H9 (cell line): ENCODE measurements at regions not wholly inside any gene's neighbourhood (a gene's known extent, or its start where the extent isn't known, plus 50 kb on each side); places are given as distances from the start of the nearest gene placed in this dataset.

Experiments
- DNase-seq: peaks from one replicate; pipeline ENCODE4 v3.0.0-alpha.2; 2017
- H2AFZ ChIP-seq: one replicate; pipeline ENCODE4 v1.6.1; 2013; ENCODE audit warnings: mild to moderate bottlenecking, low read length, control low read depth, moderate library complexity
- H2AK5ac ChIP-seq: 2 replicates; pipeline ENCODE4 v1.6.1; 2013; ENCODE audit warnings: low read length, control low read depth, mixed read lengths; ENCODE audit not compliant: insufficient read length
- H2BK120ac ChIP-seq: one replicate; pipeline ENCODE4 v1.6.1; 2013; ENCODE audit warnings: low read depth, mild to moderate bottlenecking, low read length, control low read depth, inconsistent platforms; ENCODE audit not compliant: poor library complexity, severe bottlenecking
- H2BK12ac ChIP-seq: 2 replicates; pipeline ENCODE4 v1.6.1; 2013; ENCODE audit warnings: low read length, control low read depth, mixed read lengths, low read depth; ENCODE audit not compliant: insufficient read length
- H2BK15ac ChIP-seq: 2 replicates; pipeline ENCODE4 v1.6.1; 2013; ENCODE audit warnings: low read depth, low read length, control low read depth
- H2BK20ac ChIP-seq: one replicate; pipeline ENCODE4 v1.6.1; 2013; ENCODE audit warnings: low read depth, mild to moderate bottlenecking, low read length, control low read depth, inconsistent platforms; ENCODE audit not compliant: poor library complexity, severe bottlenecking
- H2BK5ac ChIP-seq: 2 replicates; pipeline ENCODE4 v1.6.1; 2013; ENCODE audit warnings: low read length, control low read depth, mixed read lengths; ENCODE audit not compliant: insufficient read length
- H3K14ac ChIP-seq: 2 replicates; pipeline ENCODE4 v1.6.1; 2013; ENCODE audit warnings: low read length, control low read depth; ENCODE audit not compliant: insufficient read depth
- H3K18ac ChIP-seq: 2 replicates; pipeline ENCODE4 v1.6.1; 2013; ENCODE audit warnings: low read depth, mild to moderate bottlenecking, mixed read lengths, low read length, control low read depth; ENCODE audit not compliant: insufficient read length
- H3K23ac ChIP-seq: 2 replicates; pipeline ENCODE4 v1.6.1; 2013; ENCODE audit warnings: low read length, control low read depth, mixed read lengths, low read depth; ENCODE audit not compliant: insufficient read length
- H3K23me2 ChIP-seq: 2 replicates; pipeline ENCODE4 v1.6.1; 2013; ENCODE audit warnings: low read depth, mild to moderate bottlenecking, mixed read lengths, low read length, control low read depth; ENCODE audit not compliant: insufficient read length, poor library complexity, severe bottlenecking
- H3K27ac ChIP-seq: 2 replicates; pipeline ENCODE4 v1.5.1; 2013; ENCODE audit warnings: low read length, control low read depth, mixed read lengths, low read depth; ENCODE audit not compliant: insufficient read length
- H3K27me3 ChIP-seq: 2 replicates; pipeline ENCODE4 v1.6.1; 2013; ENCODE audit warnings: low read length, control low read depth, inconsistent platforms; ENCODE audit not compliant: insufficient read depth
- H3K4ac ChIP-seq: 2 replicates; pipeline ENCODE4 v1.6.1; 2013; ENCODE audit warnings: low read depth, mild to moderate bottlenecking, control low read depth, inconsistent platforms, low read length, moderate library complexity
- H3K4me1 ChIP-seq: 2 replicates; pipeline ENCODE4 v1.6.1; 2013; ENCODE audit warnings: low read length, control low read depth, inconsistent platforms; ENCODE audit not compliant: insufficient read depth
- H3K4me2 ChIP-seq: 2 replicates; pipeline ENCODE4 v1.6.1; 2013; ENCODE audit warnings: low read length, control low read depth, mixed read lengths; ENCODE audit not compliant: insufficient read length, insufficient read depth
- H3K56ac ChIP-seq: 2 replicates; pipeline ENCODE4 v1.6.1; 2013; ENCODE audit warnings: low read depth, mild to moderate bottlenecking, mixed read lengths, low read length, control low read depth; ENCODE audit not compliant: insufficient read length
- H3K79me1 ChIP-seq: 2 replicates; pipeline ENCODE4 v1.6.1; 2013; ENCODE audit warnings: low read depth, mild to moderate bottlenecking, moderate library complexity, low read length, control low read depth, inconsistent platforms; ENCODE audit not compliant: insufficient read depth, poor library complexity, severe bottlenecking
- H3K79me2 ChIP-seq: 2 replicates; pipeline ENCODE4 v1.6.1; 2013; ENCODE audit warnings: low read length, control low read depth, inconsistent platforms; ENCODE audit not compliant: insufficient read depth
- H3K9ac ChIP-seq: 2 replicates; pipeline ENCODE4 v1.6.1; 2013; ENCODE audit warnings: low read length, control low read depth, mixed read lengths; ENCODE audit not compliant: insufficient read length; ENCODE audit errors: extremely low read depth
- H3K9me3 ChIP-seq: one replicate; pipeline ENCODE4 v1.6.1; 2013; ENCODE audit warnings: low read depth, low read length, inconsistent platforms; ENCODE audit not compliant: control insufficient read depth
- H3T11ph ChIP-seq: one replicate; pipeline ENCODE4 v1.6.1; 2013; ENCODE audit warnings: mild to moderate bottlenecking, low read length, control low read depth, inconsistent platforms
- H4K20me1 ChIP-seq: one replicate; pipeline ENCODE4 v1.6.1; 2013; ENCODE audit not compliant: control insufficient read depth, insufficient read length, insufficient read depth
- H4K5ac ChIP-seq: 2 replicates; pipeline ENCODE4 v1.6.1; 2013; ENCODE audit warnings: low read depth, mild to moderate bottlenecking, mixed read lengths, low read length, control low read depth; ENCODE audit not compliant: insufficient read length
- H4K8ac ChIP-seq: replicated peaks from 2 replicates; pipeline ENCODE4 v1.6.1; 2013; ENCODE audit warnings: low read length, control low read depth, mixed read lengths, low read depth; ENCODE audit not compliant: insufficient read length
- H4K91ac ChIP-seq: 2 replicates; pipeline ENCODE4 v1.6.1; 2013; ENCODE audit warnings: low read depth, mild to moderate bottlenecking, moderate library complexity, mixed read lengths, low read length, control low read depth; ENCODE audit not compliant: insufficient read length
- H3K27ac Mint-ChIP-seq, 3 experiments: 2 replicates in 2 of 3; 3 replicates in 1 of 3; pipeline ENCODE4 v1.8.0; 2020 to 2021; ENCODE audit warnings: mixed read lengths in 3 of 3, mild to moderate bottlenecking in 1 of 3, moderate library complexity in 1 of 3
- H3K27me3 Mint-ChIP-seq: 2 replicates; pipeline ENCODE4 v1.8.0; 2021; ENCODE audit warnings: low read depth, mild to moderate bottlenecking, moderate library complexity, mixed read lengths
- H3K36me3 Mint-ChIP-seq, 3 experiments: 2 replicates in 2 of 3; 3 replicates in 1 of 3; pipeline ENCODE4 v1.8.0; 2020 to 2021; ENCODE audit warnings: low read depth in 3 of 3, mixed read lengths in 3 of 3; ENCODE audit not compliant: insufficient read depth in 1 of 3
- H3K4me1 Mint-ChIP-seq, 2 experiments: 2 replicates each; pipeline ENCODE4 v1.8.0; 2020; ENCODE audit warnings: mixed read lengths in 2 of 2
- H3K4me3 Mint-ChIP-seq, 2 experiments: 2 replicates in 1 of 2; 3 replicates in 1 of 2; pipeline ENCODE4 v1.8.0; 2020 to 2021; ENCODE audit warnings: mild to moderate bottlenecking in 2 of 2, mixed read lengths in 2 of 2, moderate library complexity in 1 of 2
- H3K9me3 Mint-ChIP-seq, 2 experiments: 2 replicates in 1 of 2; 3 replicates in 1 of 2; pipeline ENCODE4 v1.8.0; 2020; ENCODE audit warnings: mild to moderate bottlenecking in 2 of 2, mixed read lengths in 2 of 2, moderate library complexity in 1 of 2
- CTCF ChIP-seq: fragments of 200-600 bp; sonication (generic); conservative IDR thresholded peaks from 3 replicates; pipeline ENCODE4 v1.8.0; 2021; ENCODE audit warnings: antibody characterized with exemption, mild to moderate bottlenecking
- WGBS: extraction: QIAGEN DNeasy Blood & Tissue Kit; methylation state at CpG from one replicate; pipeline ENCODE4 v1.1.7; 2013; ENCODE audit warnings: missing lambda C conversion rate, low lambda C conversion rate, mixed read lengths; ENCODE audit not compliant: insufficient read length; ENCODE audit errors: extremely low coverage; 5-methylcytosine and 5-hydroxymethylcytosine counted together

DNA sequence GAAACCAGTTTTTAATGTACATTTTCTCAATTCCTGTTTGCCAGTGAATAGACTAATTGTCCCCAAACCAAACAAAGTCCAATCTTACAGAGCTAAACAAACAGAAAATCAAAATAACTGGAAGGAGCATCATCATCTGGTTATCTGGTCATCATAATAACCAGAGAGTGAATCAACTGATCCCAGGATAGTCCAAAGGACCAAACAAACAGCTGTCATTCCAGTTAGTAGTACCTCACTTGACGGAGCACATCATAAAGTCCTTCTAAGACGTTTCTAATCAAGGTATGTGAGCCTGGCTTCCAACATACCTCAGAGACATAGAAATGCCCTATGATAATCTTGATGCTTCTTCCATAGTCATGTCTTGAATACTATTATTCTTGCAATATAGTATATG is 240.5 kb downstream of the LTN1 start:
- Histone ChIP-seq H2BK15ac (no peak overlapping the region), H2BK5ac (no peak overlapping the region), H3K56ac (no peak overlapping the region), H3K27ac (no peak overlapping the region), H2AK5ac (no peak overlapping the region), H2BK120ac (no peak overlapping the region), H4K5ac (no peak overlapping the region), H3K23me2 (no peaks in the 10 kb centered on the region), H3K9ac (no peak overlapping the region), H3K4me1 (no peaks in the 10 kb centered on the region; the same call in 1 of the 2 replicates), H2BK20ac (no peak overlapping the region), H3K27me3 (no peaks in the 10 kb centered on the region), H3K14ac (no peak overlapping the region), H2BK12ac (no peak overlapping the region), H4K20me1 (no peaks in the 10 kb centered on the region), H3K79me2 (no peaks in the 10 kb centered on the region), H3T11ph (no peak overlapping the region), H2AFZ (no peak overlapping the region), H3K9me3 (no peaks in the 10 kb centered on the region), H3K4ac (no peak overlapping the region), H4K91ac (no peak overlapping the region), H3K4me2 (no peak overlapping the region), H3K79me1 (no peaks in the 10 kb centered on the region), H4K8ac (no peak overlapping the region), H3K18ac (no peak overlapping the region), H3K23ac (no peak overlapping the region)
- no peak for DNase-seq
- Mint-ChIP-seq H3K4me3 (no peak overlapping the region), H3K4me1 (peaks cover 5 to 10% of the 10 kb centered on the region in 2 experiments), H3K27ac (no peak overlapping the region), H3K9me3 (peaks cover 0 to 2% of the 10 kb centered on the region in 2 experiments; a peak in 1 of 5 replicates), H3K36me3 (no peaks in the 10 kb centered on the region), H3K27me3 (no peaks in the 10 kb centered on the region; the same call in 1 of the 2 replicates)
- WGBS, result no CpG with 5 or more reads among the region's 2 CpGs
- TF ChIP-seq CTCF, result no peak
